ENCODE measurements at regions not wholly inside any gene's neighbourhood (a gene's known extent, or its start where the extent isn't known, plus 50 kb on each side); places are given as distances from the start of the nearest gene placed in this dataset.
A peak's percentile ranks its signal among the peaks of the same experiment; 100 is the strongest.

- TF ChIP-seq, protein P1, sequence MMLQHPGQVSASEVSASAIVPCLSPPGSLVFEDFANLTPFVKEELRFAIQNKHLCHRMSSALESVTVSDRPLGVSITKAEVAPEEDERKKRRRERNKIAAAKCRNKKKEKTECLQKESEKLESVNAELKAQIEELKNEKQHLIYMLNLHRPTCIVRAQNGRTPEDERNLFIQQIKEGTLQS (IDR thresholded peaks at IDR 0.05) = no peak
- TF ChIP-seq RAD21 (IDR thresholded peaks at IDR 0.05; ENCODE audit: low read depth) (no peak), JUND (IDR thresholded peaks at IDR 0.05) (no peak), POLR2AphosphoS5 (IDR thresholded peaks at IDR 0.05; ENCODE audit: low read depth, low read length) (no peak)
Measured at GRCh38 chr2:180829261-180829660, 151.1 kb upstream of the UBE2E3 start (continued).

- H3K4me1 ChIP-seq (ENCODE audit: control insufficient read depth in 1 of 2, insufficient read depth in 2 of 2, low read length in 2 of 2) = peaks cover 4 to 13% of the 10 kb centered on the region in 2 experiments; a peak in 3 of 4 replicates
- BruUV-seq (replicated peaks) = no TSS peak
- no peaks in the 10 kb centered on the region for H3K9me2 ChIP-seq (ENCODE audit: insufficient read depth)
- no peak overlapping the region for H3K4me3 ChIP-seq (replicated peaks in 1 of 2; ENCODE audit: low read depth in 1 of 2, low read length in 2 of 2)
- no peaks in the 10 kb centered on the region for H3K27me3 ChIP-seq (ENCODE audit: insufficient read depth, low read length)
- H3K79me2 ChIP-seq (ENCODE audit: insufficient read depth, low read length) = no peaks in the 10 kb centered on the region
- POLR2A ChIA-PET = no interaction called here
- intact Hi-C loops (cut with micrococcal nuclease) = no loop called here
- H3K27ac ChIP-seq (ENCODE audit: low read depth, low read length) = no peak overlapping the region
- DNase-seq (ENCODE audit: low read depth, low spot score) (no peak), ATAC-seq (no peak)
- H3K9me3 ChIP-seq (ENCODE audit: control insufficient read depth in 1 of 2, insufficient read depth in 1 of 2, low read depth in 1 of 2, low read length in 2 of 2) = no peaks in the 10 kb centered on the region
- peak overlapping the region; percentile 9 for H2AFZ ChIP-seq (ENCODE audit: low read depth, low read length, poor library complexity, severe bottlenecking)
- peak overlapping the region; percentile 33; the same call in 1 of the 2 replicates for H3K4me2 ChIP-seq (ENCODE audit: low read length)
- RAD21 ChIA-PET (ENCODE audit: low non-redundant PET in 1 of 2, low total read pairs in 2 of 2, uncharacterized antibody in 2 of 2, unreplicated experiment in 2 of 2) = no interaction called here
- H3K9ac ChIP-seq (ENCODE audit: low read length) = no peak overlapping the region
- CTCF ChIA-PET = no interaction called here
- TF ChIP-seq YY1 (IDR thresholded peaks at IDR 0.05; ENCODE audit: extremely low read depth, insufficient replicate concordance, low read depth, low read length) (no peak), CBX3 (IDR thresholded peaks at IDR 0.05; ENCODE audit: low read depth) (no peak), CEBPB (IDR thresholded peaks at IDR 0.05; ENCODE audit: low read depth) (no peak)
- no peaks in the 10 kb centered on the region for H4K20me1 ChIP-seq (ENCODE audit: insufficient read depth)
- no peaks in the 10 kb centered on the region for H3K36me3 ChIP-seq (ENCODE audit: control insufficient read depth in 1 of 2, insufficient read depth in 2 of 2, low read length in 2 of 2)
Measured at GRCh38 chr2:180828756-180829155, 151.6 kb upstream of the UBE2E3 start.

DNA sequence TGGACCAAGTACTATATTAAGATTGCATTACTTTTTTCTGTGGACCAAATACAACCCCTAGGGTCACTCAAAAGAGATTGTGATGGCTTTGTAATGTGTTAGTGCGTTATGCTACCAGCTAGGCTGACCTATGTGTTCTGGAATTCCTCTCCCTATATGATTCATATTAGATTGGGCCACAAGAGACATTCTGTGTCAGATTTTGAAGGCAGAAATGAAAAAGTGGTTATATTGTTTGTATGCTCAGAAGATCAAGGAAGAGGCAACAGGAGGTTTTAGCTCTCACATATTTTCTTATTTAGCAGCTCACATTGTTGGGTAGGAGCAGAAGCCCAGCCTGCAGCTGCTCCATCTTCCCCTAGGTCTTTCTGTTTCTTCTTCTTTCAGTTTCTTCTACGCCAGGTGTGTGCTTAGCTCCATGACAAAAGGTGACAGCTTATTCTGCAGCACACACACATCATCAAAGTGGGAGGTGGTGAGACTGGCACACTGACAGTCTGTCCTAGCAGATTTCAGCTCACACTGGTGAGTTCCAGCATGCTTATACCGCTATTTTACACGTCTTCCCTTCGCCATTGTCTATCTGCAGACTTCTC, 156.8 kb upstream of the UBE2E3 start:
- ATAC-seq = no peak
- no peak for DNase-seq (ENCODE audit: low read depth, low spot score)
- Histone ChIP-seq H3K4me3 (replicated peaks in 1 of 2; ENCODE audit: low read depth in 1 of 2, low read length in 2 of 2) (no peak overlapping the region), H3K36me3 (ENCODE audit: control insufficient read depth in 1 of 2, insufficient read depth in 2 of 2, low read length in 2 of 2) (no peaks in the 10 kb centered on the region), H4K20me1 (ENCODE audit: insufficient read depth) (no peaks in the 10 kb centered on the region), H3K27ac (ENCODE audit: low read depth, low read length) (no peak overlapping the region), H3K9ac (ENCODE audit: low read length) (no peak overlapping the region), H2AFZ (ENCODE audit: low read depth, low read length, poor library complexity, severe bottlenecking) (no peak overlapping the region), H3K27me3 (ENCODE audit: insufficient read depth, low read length) (no peaks in the 10 kb centered on the region), H3K9me3 (ENCODE audit: control insufficient read depth in 1 of 2, insufficient read depth in 1 of 2, low read depth in 1 of 2, low read length in 2 of 2) (no peaks in the 10 kb centered on the region), H3K4me1 (ENCODE audit: control insufficient read depth in 1 of 2, insufficient read depth in 2 of 2, low read length in 2 of 2) (no peaks in the 10 kb centered on the region), H3K79me2 (ENCODE audit: insufficient read depth, low read length) (no peaks in the 10 kb centered on the region), H3K9me2 (ENCODE audit: insufficient read depth) (no peaks in the 10 kb centered on the region), H3K4me2 (ENCODE audit: low read length) (no peak overlapping the region)
- POLR2A ChIA-PET = no interaction called here
- CTCF ChIA-PET = no interaction called here
- TF ChIP-seq SIN3A (IDR thresholded peaks at IDR 0.05; ENCODE audit: low read depth) (no peak), ZBTB33 (IDR thresholded peaks at IDR 0.05; ENCODE audit: extremely low read depth, insufficient replicate concordance, low read length) (no peak), TCF7L2 (IDR thresholded peaks at IDR 0.05; ENCODE audit: borderline replicate concordance, extremely low read depth, insufficient read depth, insufficient read length) (no peak), EZH2phosphoT487 (IDR thresholded peaks at IDR 0.05; ENCODE audit: borderline replicate concordance) (no peak), YY1 (IDR thresholded peaks at IDR 0.05; ENCODE audit: extremely low read depth, insufficient replicate concordance, low read depth, low read length) (no peak), FOSL1 (IDR thresholded peaks at IDR 0.05; ENCODE audit: low read depth) (no peak), JUND (IDR thresholded peaks at IDR 0.05) (no peak), ZFX (IDR thresholded peaks at IDR 0.05) (no peak)
- TF ChIP-seq, protein P2, sequence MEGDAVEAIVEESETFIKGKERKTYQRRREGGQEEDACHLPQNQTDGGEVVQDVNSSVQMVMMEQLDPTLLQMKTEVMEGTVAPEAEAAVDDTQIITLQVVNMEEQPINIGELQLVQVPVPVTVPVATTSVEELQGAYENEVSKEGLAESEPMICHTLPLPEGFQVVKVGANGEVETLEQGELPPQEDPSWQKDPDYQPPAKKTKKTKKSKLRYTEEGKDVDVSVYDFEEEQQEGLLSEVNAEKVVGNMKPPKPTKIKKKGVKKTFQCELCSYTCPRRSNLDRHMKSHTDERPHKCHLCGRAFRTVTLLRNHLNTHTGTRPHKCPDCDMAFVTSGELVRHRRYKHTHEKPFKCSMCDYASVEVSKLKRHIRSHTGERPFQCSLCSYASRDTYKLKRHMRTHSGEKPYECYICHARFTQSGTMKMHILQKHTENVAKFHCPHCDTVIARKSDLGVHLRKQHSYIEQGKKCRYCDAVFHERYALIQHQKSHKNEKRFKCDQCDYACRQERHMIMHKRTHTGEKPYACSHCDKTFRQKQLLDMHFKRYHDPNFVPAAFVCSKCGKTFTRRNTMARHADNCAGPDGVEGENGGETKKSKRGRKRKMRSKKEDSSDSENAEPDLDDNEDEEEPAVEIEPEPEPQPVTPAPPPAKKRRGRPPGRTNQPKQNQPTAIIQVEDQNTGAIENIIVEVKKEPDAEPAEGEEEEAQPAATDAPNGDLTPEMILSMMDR (IDR thresholded peaks at IDR 0.05 in 2 of 3, conservative IDR thresholded peaks at IDR 0.05 in 1 of 3; ENCODE audit: borderline replicate concordance in 1 of 3, insufficient read depth in 1 of 3, low read depth in 2 of 3, low read length in 2 of 3) = no peak
- RAD21 ChIA-PET (ENCODE audit: low non-redundant PET in 1 of 2, low total read pairs in 2 of 2, uncharacterized antibody in 2 of 2, unreplicated experiment in 2 of 2) = no interaction called here
- BruUV-seq (replicated peaks) = no TSS peak
- intact Hi-C loops (cut with micrococcal nuclease) = no loop called here
